ENCODE measurements at regions not wholly inside any gene's neighbourhood (a gene's known extent, or its start where the extent isn't known, plus 50 kb on each side); places are given as distances from the start of the nearest gene placed in this dataset.
A peak's percentile ranks its signal among the peaks of the same experiment; 100 is the strongest.

GRCh38 chr11:100629671-100630070 lies 57.4 kb upstream of the ARHGAP42 start:
- TF ChIP-seq MYNN (CRISPR knock-in tag; IDR thresholded peaks at IDR 0.05; ENCODE audit: low read depth) (no peak), POLR2A (IDR thresholded peaks at IDR 0.05; ENCODE audit: insufficient read depth in 1 of 2, low read depth in 2 of 2, low read length in 2 of 2) (no peak), ZNF83 (CRISPR knock-in tag; IDR thresholded peaks at IDR 0.05; ENCODE audit: borderline replicate concordance) (no peak), TFE3 (CRISPR knock-in tag; IDR thresholded peaks at IDR 0.05) (no peak), ZNF770 (CRISPR knock-in tag; IDR thresholded peaks at IDR 0.05) (no peak), ETV6 (CRISPR knock-in tag; conservative IDR thresholded peaks at IDR 0.05) (no peak), ZNF292 (CRISPR knock-in tag; IDR thresholded peaks at IDR 0.05; ENCODE audit: borderline replicate concordance, low read depth) (no peak), ZNF12 (CRISPR knock-in tag; IDR thresholded peaks at IDR 0.05) (no peak), HNF4A (CRISPR knock-in tag; IDR thresholded peaks at IDR 0.05) (no peak), CCAR2 (optimal IDR thresholded peaks at IDR 0.05; ENCODE audit: low read depth, low read length) (no peak), CTCF (CRISPR knock-in tag; IDR thresholded peaks at IDR 0.05) (peak; percentile 19; the same call in 1 of the 2 replicates), ARNTL (CRISPR knock-in tag; IDR thresholded peaks at IDR 0.05) (no peak), CEBPZ (IDR thresholded peaks at IDR 0.05; ENCODE audit: low read length) (no peak), MAFF (IDR thresholded peaks at IDR 0.05; ENCODE audit: low read depth, low read length) (no peak)
